ENCODE measurements at regions not wholly inside any gene's neighbourhood (a gene's known extent, or its start where the extent isn't known, plus 50 kb on each side); places are given as distances from the start of the nearest gene placed in this dataset.

DNA sequence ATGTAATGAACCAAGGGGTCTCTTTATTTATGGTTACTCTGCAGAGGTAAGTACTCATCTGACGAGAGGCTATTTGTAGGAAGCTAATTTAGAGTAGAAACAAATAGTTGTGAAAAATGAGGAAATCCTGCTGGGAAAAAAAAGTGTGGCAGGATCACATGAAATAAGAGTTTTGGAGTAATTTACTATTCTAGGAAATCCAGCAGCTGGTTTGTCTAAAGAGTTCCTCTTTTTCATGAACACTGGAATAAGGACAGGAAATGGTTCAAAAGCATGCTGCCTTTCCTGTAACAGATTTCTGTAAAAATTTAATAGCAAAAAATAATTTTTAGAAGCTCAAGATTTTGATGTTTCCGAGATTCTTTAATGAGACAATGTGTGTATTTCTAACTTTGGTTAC, 177.3 kb downstream of the CHRM3 start:
- Histone ChIP-seq H3K27ac (ENCODE audit: low read length) (no peak overlapping the region), H3K9ac (ENCODE audit: low read length) (no peak overlapping the region)
- no peak for DNase-seq

DNA sequence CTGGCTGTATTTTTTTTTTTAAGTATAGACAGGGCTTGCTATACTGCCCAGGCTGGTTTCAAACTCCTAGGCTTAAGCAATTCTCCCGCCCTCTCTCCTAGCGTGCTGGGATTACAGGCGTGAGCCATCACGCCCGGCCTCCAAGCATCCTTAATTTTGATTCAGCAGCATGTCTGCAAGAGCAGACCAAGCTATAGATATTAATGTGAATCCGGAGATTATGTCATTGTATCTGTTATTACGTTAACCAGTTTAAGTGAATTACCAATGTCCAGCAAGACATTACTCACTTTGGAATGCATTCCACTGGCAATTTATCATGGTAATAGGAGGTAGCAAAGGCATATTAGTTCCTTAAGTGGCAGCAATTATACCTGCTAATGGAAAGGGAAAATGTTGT, 179.7 kb downstream of the CHRM3 start:
- H3K4me1 ChIP-seq (ENCODE audit: low read length), result no peaks in the 10 kb centered on the region
- no peaks in the 10 kb centered on the region for H4K20me1 ChIP-seq (ENCODE audit: insufficient read depth, low read length)
- no peaks in the 10 kb centered on the region for H3K9me3 ChIP-seq (replicated peaks; ENCODE audit: insufficient read depth, low read length)
- H3K9ac ChIP-seq (ENCODE audit: low read length), result no peak overlapping the region
- H3K4me3 ChIP-seq (ENCODE audit: low read length), result no peak overlapping the region
- H3K9me2 ChIP-seq (replicated peaks; ENCODE audit: insufficient read depth, low read length), result no peaks in the 10 kb centered on the region
- no peak overlapping the region for H3K4me2 ChIP-seq (ENCODE audit: low read depth, low read length)
- no peaks in the 10 kb centered on the region for H3K27me3 ChIP-seq (replicated peaks; ENCODE audit: insufficient read depth, low read length)
- no peaks in the 10 kb centered on the region for H3K79me2 ChIP-seq (ENCODE audit: low read length)
- H3F3A ChIP-seq (ENCODE audit: insufficient read depth, low read length), result no peaks in the 10 kb centered on the region
- H3K27ac ChIP-seq (ENCODE audit: low read length), result no peak overlapping the region
- TF ChIP-seq EZH2phosphoT487 (IDR thresholded peaks at IDR 0.05; ENCODE audit: low read length) (no peak), EZH2 (optimal IDR thresholded peaks at IDR 0.05; ENCODE audit: low read depth, low read length) (no peak)
- TF ChIP-seq, protein P1, sequence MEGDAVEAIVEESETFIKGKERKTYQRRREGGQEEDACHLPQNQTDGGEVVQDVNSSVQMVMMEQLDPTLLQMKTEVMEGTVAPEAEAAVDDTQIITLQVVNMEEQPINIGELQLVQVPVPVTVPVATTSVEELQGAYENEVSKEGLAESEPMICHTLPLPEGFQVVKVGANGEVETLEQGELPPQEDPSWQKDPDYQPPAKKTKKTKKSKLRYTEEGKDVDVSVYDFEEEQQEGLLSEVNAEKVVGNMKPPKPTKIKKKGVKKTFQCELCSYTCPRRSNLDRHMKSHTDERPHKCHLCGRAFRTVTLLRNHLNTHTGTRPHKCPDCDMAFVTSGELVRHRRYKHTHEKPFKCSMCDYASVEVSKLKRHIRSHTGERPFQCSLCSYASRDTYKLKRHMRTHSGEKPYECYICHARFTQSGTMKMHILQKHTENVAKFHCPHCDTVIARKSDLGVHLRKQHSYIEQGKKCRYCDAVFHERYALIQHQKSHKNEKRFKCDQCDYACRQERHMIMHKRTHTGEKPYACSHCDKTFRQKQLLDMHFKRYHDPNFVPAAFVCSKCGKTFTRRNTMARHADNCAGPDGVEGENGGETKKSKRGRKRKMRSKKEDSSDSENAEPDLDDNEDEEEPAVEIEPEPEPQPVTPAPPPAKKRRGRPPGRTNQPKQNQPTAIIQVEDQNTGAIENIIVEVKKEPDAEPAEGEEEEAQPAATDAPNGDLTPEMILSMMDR (IDR thresholded peaks at IDR 0.05; ENCODE audit: low read length), result no peak
- no peak overlapping the region for H2AFZ ChIP-seq (ENCODE audit: low read length)
- no peak for DNase-seq
- H3K36me3 ChIP-seq (replicated peaks; ENCODE audit: insufficient read depth, low read length), result no peaks in the 10 kb centered on the region

More for the DNA sequence above, 177.3 kb downstream of the CHRM3 start:
- TF ChIP-seq, protein P1 (IDR thresholded peaks at IDR 0.05; ENCODE audit: low read length), result no peak
- TF ChIP-seq EZH2 (optimal IDR thresholded peaks at IDR 0.05; ENCODE audit: low read depth, low read length) (no peak), EZH2phosphoT487 (IDR thresholded peaks at IDR 0.05; ENCODE audit: low read length) (no peak)
- no peaks in the 10 kb centered on the region for H3F3A ChIP-seq (ENCODE audit: insufficient read depth, low read length)
- H2AFZ ChIP-seq (ENCODE audit: low read length), result no peak overlapping the region
- H3K9me3 ChIP-seq (replicated peaks; ENCODE audit: insufficient read depth, low read length), result no peaks in the 10 kb centered on the region
- H3K4me3 ChIP-seq (ENCODE audit: low read length), result no peak overlapping the region
- H3K79me2 ChIP-seq (ENCODE audit: low read length), result no peaks in the 10 kb centered on the region
- H4K20me1 ChIP-seq (ENCODE audit: insufficient read depth, low read length), result no peaks in the 10 kb centered on the region
- H3K4me1 ChIP-seq (ENCODE audit: low read length), result no peaks in the 10 kb centered on the region
- no peak overlapping the region for H3K4me2 ChIP-seq (ENCODE audit: low read depth, low read length)
- H3K27me3 ChIP-seq (replicated peaks; ENCODE audit: insufficient read depth, low read length), result no peaks in the 10 kb centered on the region
- no peaks in the 10 kb centered on the region for H3K36me3 ChIP-seq (replicated peaks; ENCODE audit: insufficient read depth, low read length)
- no peaks in the 10 kb centered on the region for H3K9me2 ChIP-seq (replicated peaks; ENCODE audit: insufficient read depth, low read length)

DNA sequence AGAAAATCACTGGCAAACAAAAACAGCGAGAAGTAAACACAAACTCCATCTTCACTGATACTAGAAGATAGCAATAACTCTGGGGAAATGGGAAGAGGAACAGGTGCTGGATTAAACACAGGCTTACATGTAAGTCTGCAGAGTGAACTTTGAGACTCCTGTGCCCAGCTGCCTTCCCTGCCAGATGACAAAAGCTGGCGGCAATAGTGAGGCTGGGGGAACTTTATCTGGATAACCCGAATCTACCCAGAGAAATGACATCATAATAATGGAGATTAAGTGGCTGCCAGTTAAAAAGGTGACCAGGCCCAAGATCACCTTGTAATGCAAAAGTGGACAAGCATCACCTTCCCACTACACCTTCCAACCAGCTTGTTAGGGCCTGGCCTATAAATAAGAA, 184.5 kb downstream of the CHRM3 start:
- no peak overlapping the region for H2AFZ ChIP-seq (ENCODE audit: low read length)
- no peaks in the 10 kb centered on the region for H3K27me3 ChIP-seq (replicated peaks; ENCODE audit: insufficient read depth, low read length)
- H3K36me3 ChIP-seq (replicated peaks; ENCODE audit: insufficient read depth, low read length), result no peaks in the 10 kb centered on the region
- H3K9me3 ChIP-seq (replicated peaks; ENCODE audit: insufficient read depth, low read length), result no peaks in the 10 kb centered on the region
- H4K20me1 ChIP-seq (ENCODE audit: insufficient read depth, low read length), result no peaks in the 10 kb centered on the region
- H3F3A ChIP-seq (ENCODE audit: insufficient read depth, low read length), result no peaks in the 10 kb centered on the region
- no peaks in the 10 kb centered on the region for H3K79me2 ChIP-seq (ENCODE audit: low read length)
- no peak overlapping the region for H3K4me3 ChIP-seq (ENCODE audit: low read length)
- no peak for DNase-seq
- H3K9me2 ChIP-seq (replicated peaks; ENCODE audit: insufficient read depth, low read length), result no peaks in the 10 kb centered on the region
- TF ChIP-seq, protein P1 (IDR thresholded peaks at IDR 0.05; ENCODE audit: low read length), result no peak
- TF ChIP-seq EZH2 (optimal IDR thresholded peaks at IDR 0.05; ENCODE audit: low read depth, low read length), result no peak
- no peak for TF ChIP-seq EZH2phosphoT487 (IDR thresholded peaks at IDR 0.05; ENCODE audit: low read length)
- no peak overlapping the region for H3K4me2 ChIP-seq (ENCODE audit: low read depth, low read length)
- no peaks in the 10 kb centered on the region; the same call in 1 of the 2 replicates for H3K4me1 ChIP-seq (ENCODE audit: low read length)
- H3K9ac ChIP-seq (ENCODE audit: low read length), result no peak overlapping the region
- H3K27ac ChIP-seq (ENCODE audit: low read length), result no peak overlapping the region
